GM06990 (cell line): ENCODE measurements at regions not wholly inside any gene's neighbourhood (a gene's known extent, or its start where the extent isn't known, plus 50 kb on each side); places are given as distances from the start of the nearest gene placed in this dataset.
"Not testable (repeated sequence)": the region's sequence is repeated elsewhere in the genome, so short reads cannot be mapped to it uniquely, and the experiment has no call there.

Experiments
- DNase-seq: peaks from one replicate; pipeline ENCODE4 v3.0.0-alpha.2; 2011; ENCODE audit not compliant: insufficient read length; ENCODE audit errors: extremely low read depth
- H3K27me3 ChIP-seq: replicated peaks from 2 replicates; pipeline ENCODE4 v1.6.0; 2011; ENCODE audit warnings: low read length; ENCODE audit not compliant: control insufficient read depth, insufficient read depth
- H3K36me3 ChIP-seq: 2 replicates; pipeline ENCODE4 v1.5.1; 2011; ENCODE audit warnings: low read length; ENCODE audit not compliant: control insufficient read depth, insufficient read depth
- H3K4me3 ChIP-seq: replicated peaks from 2 replicates; pipeline ENCODE4 v1.5.1; 2011; ENCODE audit warnings: low read depth, mild to moderate bottlenecking, control low read depth, low read length
- TF ChIP-seq, protein P1 (sequence below): IDR thresholded peaks from 2 replicates; pipeline ENCODE4 v1.5.1; 2011; ENCODE audit warnings: low read length, control low read depth, mild to moderate bottlenecking, inconsistent platforms; ENCODE audit not compliant: insufficient read depth, poor library complexity, severe bottlenecking

DNA sequence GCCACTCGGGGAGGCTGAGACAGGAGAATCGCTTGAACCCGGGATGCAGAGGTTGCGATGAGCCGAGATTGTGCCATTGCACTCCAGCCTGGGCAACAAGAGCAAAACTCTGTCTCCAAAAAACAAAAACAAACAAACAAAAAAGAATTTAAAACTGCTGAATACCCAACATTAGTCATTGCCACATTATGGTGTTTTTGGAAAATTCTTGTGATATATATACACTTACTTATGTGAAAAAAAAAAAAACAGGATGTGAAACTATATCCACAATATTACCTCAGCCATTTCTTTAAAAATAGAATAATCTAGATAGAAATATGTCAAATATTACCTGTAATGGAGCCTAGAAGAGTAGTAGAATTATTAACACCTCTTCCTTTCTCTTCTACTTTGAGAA lies 288.3 kb upstream of the FN1 start:
- TF ChIP-seq, protein P1, sequence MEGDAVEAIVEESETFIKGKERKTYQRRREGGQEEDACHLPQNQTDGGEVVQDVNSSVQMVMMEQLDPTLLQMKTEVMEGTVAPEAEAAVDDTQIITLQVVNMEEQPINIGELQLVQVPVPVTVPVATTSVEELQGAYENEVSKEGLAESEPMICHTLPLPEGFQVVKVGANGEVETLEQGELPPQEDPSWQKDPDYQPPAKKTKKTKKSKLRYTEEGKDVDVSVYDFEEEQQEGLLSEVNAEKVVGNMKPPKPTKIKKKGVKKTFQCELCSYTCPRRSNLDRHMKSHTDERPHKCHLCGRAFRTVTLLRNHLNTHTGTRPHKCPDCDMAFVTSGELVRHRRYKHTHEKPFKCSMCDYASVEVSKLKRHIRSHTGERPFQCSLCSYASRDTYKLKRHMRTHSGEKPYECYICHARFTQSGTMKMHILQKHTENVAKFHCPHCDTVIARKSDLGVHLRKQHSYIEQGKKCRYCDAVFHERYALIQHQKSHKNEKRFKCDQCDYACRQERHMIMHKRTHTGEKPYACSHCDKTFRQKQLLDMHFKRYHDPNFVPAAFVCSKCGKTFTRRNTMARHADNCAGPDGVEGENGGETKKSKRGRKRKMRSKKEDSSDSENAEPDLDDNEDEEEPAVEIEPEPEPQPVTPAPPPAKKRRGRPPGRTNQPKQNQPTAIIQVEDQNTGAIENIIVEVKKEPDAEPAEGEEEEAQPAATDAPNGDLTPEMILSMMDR, result no peak
- no peaks in the 10 kb centered on the region for H3K27me3 ChIP-seq
- H3K36me3 ChIP-seq, result no peaks in the 10 kb centered on the region
- no peak for DNase-seq
- H3K4me3 ChIP-seq, result no peak overlapping the region

DNA sequence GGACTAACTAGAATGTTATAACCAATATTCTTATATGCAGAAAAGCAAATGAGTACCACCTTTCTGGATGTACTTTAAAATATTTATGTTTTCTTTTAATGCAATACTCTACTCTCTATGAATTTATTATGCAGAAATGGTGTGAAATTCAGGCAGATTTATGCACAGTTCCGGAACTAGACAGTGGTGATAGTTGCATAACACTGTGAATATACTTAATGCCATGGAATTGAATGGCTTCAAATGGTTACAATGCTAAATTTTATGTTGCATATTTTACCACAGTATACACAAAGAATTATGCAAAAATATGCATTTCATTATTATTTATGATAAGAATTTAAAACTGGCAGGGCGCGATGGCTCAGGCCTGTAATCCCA lies 287.8 kb upstream of the FN1 start:
- Histone ChIP-seq H3K36me3 (no peaks in the 10 kb centered on the region), H3K4me3 (no peak overlapping the region), H3K27me3 (no peaks in the 10 kb centered on the region)
- DNase-seq, result no peak
- TF ChIP-seq, protein P1, result no peak

DNA sequence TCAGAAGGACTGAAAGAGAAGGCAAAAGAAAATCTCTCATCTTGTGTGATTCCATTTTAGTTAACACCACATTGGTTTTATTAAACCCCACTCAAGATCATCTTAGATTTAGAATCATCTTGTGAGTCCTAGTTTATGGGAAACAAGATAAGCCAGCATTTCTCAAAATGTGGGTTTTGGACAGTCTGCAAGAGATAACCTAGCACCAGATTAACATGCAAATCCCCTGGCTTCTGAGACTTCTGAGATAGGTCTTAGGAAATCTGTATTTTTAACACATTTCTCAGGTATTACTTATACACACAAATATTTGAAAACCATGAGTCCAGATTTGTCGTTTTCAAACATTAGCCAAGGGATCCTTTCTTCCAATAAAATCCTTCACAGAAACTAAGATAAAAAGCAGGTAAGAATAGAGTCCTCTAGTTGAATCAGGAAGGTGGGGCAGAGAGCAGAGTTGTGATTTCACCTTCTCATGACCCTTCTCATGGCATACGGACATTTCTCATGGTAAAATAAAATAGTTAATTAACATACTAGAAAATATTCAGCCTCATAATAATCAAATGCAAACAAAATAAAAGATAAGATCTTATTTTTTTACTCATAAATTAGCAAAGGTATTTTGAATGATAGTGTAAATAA lies 287.2 kb upstream of the FN1 start:
- no peak overlapping the region for H3K4me3 ChIP-seq
- DNase-seq, result no peak
- TF ChIP-seq, protein P1, result no peak
- no peaks in the 10 kb centered on the region for H3K27me3 ChIP-seq
- no peaks in the 10 kb centered on the region for H3K36me3 ChIP-seq

DNA sequence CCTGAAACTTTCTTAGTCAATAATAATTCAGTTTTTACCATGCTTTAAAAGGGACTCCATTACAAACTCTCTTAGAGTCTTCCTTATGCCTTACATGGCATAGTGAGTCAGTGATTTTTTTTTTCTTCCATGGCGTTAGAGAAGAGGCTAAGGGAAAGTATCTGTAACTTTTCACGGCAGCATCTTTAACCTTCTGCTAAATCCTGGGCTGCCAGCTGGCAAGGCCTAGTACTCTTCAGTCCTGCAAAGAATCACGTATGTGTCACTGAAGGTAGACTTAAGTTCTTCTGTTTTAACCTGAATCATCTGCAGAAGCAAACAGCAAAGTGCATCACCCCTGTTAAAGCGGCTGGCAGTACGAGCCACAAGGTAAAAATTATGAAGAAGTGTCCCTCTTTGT lies 286.3 kb upstream of the FN1 start:
- no peaks in the 10 kb centered on the region for H3K36me3 ChIP-seq
- H3K27me3 ChIP-seq, result no peaks in the 10 kb centered on the region
- TF ChIP-seq, protein P1, result no peak
- DNase-seq, result no peak
- no peak overlapping the region for H3K4me3 ChIP-seq

DNA sequence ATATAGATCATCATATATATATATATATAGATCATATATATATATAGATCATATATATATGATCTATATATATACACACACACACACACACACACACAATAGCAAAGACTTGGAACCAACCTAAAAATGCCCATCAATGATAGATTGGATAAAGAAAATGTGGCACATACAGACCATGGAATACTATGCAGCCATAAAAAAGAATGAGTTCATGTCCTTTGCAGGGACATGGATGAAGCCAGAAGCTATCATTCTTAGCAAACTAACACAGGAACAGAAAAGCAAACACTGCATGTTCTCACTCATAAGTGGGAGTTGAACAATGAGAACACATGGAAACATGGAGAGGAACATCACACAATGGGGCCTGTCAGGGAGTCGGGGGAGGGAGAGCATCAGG lies 285.6 kb upstream of the FN1 start:
- not testable (repeated sequence) for H3K36me3 ChIP-seq, H3K4me3 ChIP-seq, H3K27me3 ChIP-seq, DNase-seq

DNA sequence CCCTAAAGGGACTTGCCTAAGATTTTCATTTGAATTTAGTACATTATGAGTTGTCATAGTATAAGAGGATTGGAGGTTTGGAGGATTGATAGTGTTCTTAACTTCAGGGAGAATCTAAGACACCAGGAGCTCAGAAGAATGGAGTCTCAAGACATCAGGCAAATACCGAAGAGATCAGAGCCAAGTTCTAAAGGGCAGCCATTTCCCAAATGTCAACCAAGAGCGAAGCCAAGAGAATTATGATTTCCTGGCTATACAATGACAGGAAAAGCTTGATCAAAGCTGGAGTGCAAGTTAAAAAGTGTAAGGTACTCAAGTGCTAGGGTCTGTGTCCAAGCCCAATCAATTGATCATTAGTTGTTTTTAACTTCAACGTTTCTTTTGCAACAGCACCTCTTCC lies 283.0 kb upstream of the FN1 start:
- DNase-seq, result no peak
- TF ChIP-seq, protein P1, result no peak
- Histone ChIP-seq H3K4me3 (no peak overlapping the region), H3K36me3 (no peaks in the 10 kb centered on the region), H3K27me3 (no peaks in the 10 kb centered on the region)
